Activated naive CD4-positive, alpha-beta T cell treated with anti-CD3 and anti-CD28 coated beads, Interleukin-2, amount 10 ng/mL, durations not matched to agents 7 days and 5 days (primary cell): ENCODE measurements at regions not wholly inside any gene's neighbourhood (a gene's known extent, or its start where the extent isn't known, plus 50 kb on each side); places are given as distances from the start of the nearest gene placed in this dataset.

Source experiments
- CTCF ChIA-PET: fragments of 350-600 bp; sonication (Branson Sonifier 250); formaldehyde crosslinking; loops from one replicate; lab custom pipeline; 2021; ENCODE audit warnings: antibody characterized with exemption; lab: Charles Lee
- DNase-seq: peaks from one replicate; pipeline ENCODE4 v3.0.0-alpha.2; 2020
- H3K27ac Mint-ChIP-seq: one replicate; pipeline ENCODE4 v1.8.0; 2021; ENCODE audit warnings: mild to moderate bottlenecking, moderate library complexity, mixed read lengths
- H3K27me3 Mint-ChIP-seq: one replicate; pipeline ENCODE4 v1.8.0; 2021; ENCODE audit warnings: mild to moderate bottlenecking, mixed read lengths
- H3K36me3 Mint-ChIP-seq: one replicate; pipeline ENCODE4 v1.8.0; 2021; ENCODE audit warnings: mixed read lengths
- H3K4me1 Mint-ChIP-seq: one replicate; pipeline ENCODE4 v1.8.0; 2021; ENCODE audit warnings: mixed read lengths
- H3K4me3 Mint-ChIP-seq: one replicate; pipeline ENCODE4 v1.8.0; 2021; ENCODE audit warnings: mild to moderate bottlenecking, moderate library complexity, mixed read lengths
- H3K9me3 Mint-ChIP-seq: one replicate; pipeline ENCODE4 v1.8.0; 2021; ENCODE audit warnings: mixed read lengths

DNA sequence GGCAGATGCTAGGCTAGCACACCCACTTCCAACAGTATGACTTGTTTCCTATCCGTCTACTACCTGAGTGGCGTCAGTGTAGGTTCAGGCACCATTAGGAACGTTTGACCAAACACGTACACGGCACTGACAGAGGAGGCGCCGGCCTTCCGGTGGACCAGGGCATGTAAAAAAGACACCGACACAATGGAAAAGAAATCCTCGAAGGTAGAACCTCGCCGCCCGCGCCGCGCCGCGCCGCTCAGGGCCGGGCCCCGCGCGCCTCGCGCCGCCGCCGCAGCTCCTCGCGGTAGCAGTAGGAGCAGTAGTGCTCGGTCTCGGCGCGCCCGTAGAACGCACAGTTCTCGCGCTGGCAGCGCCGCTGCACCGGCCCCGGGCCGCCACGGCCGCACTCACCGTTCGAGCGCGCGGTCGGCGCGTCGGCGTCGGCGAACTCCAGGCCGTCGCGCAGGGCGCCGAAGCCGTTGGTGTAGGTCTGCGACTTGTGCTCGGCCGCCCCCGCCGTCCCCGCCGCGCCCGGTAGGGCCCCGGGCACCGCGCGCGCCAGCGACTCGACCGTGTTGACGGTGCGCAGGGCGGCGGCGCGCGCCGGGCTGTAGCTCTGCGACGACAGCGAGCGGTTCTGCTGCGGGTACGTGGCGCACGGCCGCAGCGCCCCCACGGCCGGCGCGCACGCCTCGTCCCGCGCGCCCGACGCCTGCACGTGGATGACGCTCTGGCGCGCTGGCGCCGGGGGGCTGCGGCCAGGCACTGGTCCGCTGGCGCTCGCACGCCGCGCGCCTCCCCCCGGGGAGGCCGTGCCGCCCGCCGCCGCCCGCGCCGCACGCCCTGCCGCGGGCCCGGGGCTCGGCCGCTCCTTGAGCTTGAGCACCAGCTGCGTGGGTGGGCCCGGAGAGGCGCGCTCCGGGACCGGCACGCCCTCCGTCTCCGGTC, 156.7 kb downstream of the KLF13 start:
- H3K9me3 Mint-ChIP-seq = no peaks in the 10 kb centered on the region
- H3K27me3 Mint-ChIP-seq = peaks cover 39% of the 10 kb centered on the region
- H3K4me3 Mint-ChIP-seq = peak overlapping the region; percentile 89
- CTCF ChIA-PET = interaction anchor here (1.4 to 4.2 kb wide), 7 partner anchors 10 to 283 kb away, joined by 3 to 26 read pairs (median 7); no protein-coding TSS in a partner anchor
- H3K27ac Mint-ChIP-seq = peak overlapping the region; percentile 93
- DNase-seq = peak; percentile 67
- H3K36me3 Mint-ChIP-seq = peaks cover 37% of the 10 kb centered on the region
- peaks cover 65% of the 10 kb centered on the region for H3K4me1 Mint-ChIP-seq

DNA sequence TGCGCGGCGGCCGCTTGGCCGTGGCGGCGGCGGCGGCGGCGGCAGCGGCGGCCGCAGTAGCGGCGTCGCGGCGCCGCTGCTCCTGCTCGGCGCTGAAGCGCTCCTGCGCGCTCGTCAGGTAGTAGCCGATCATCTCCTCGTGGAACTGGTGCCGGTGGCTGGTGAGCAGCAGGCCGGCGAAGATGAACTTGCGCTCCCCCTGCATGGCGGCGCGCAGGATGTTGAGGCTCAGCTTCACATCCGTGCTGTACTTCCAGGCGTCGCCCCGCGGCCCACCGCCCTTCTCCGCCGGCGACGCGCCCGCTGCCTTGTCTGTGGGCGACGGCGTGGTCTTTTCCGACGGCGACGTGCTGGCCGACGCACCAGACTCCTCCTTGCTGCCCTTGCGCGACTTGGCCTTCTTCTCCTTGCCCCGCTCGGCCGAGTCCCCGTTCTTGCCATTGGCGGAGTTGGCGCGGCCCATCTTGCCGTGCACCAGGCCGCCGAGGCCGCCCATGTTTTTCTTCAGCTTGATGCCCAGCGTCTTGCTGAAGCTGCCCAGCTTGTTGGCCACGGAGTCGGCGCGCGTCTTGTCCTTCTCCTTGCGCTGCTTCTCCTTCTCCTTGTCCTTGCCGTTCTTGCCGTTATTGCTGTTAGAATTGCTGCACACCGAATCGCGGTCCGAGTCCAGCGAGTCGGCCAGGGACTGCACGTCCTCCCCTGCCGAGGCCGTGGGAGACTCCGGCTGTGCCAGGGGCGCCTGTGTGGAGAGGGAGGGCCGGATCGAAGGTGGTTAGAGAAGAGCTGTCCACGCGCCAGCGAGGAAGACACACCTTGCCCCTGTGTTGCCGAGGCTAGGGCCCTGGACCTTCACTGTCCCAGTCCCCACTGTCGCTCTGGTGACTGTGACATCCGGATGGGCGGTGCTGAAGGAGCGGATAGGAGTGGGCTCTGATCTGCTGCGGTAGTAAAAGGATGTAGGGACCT, 157.6 kb downstream of the KLF13 start:
- Mint-ChIP-seq H3K4me3 (peak overlapping the region; percentile 85), H3K4me1 (peaks cover 69% of the 10 kb centered on the region), H3K27ac (peak overlapping the region; percentile 94), H3K36me3 (peaks cover 29% of the 10 kb centered on the region), H3K27me3 (peaks cover 44% of the 10 kb centered on the region), H3K9me3 (no peaks in the 10 kb centered on the region)
- DNase-seq = peak; percentile 64
- CTCF ChIA-PET = interaction anchor here (0.5 to 4.2 kb wide), 5 partner anchors 11 to 456 kb away, joined by 3 to 26 read pairs (median 7); no protein-coding TSS in a partner anchor

DNA sequence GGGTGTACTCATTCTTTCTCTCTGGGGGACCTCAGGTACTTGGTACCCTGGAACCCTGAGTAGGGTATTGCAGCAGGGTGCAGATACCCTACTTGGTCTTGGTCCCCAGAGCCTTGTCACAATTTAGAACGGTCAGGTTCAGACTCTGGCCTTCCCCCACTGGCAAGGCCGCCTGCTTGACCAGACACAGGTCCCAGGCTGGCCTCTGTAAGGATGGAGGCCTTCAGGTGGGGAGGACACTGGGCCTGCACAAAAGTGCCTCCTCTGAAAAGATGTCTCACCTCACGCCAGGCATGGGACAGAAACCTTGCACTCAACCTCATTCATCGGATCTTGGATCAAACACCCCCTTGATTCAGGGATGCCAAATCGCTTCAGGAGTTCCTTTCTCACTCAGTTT, 158.4 kb downstream of the KLF13 start:
- Mint-ChIP-seq H3K4me3 (peak overlapping the region; percentile 85), H3K36me3 (peaks cover 27% of the 10 kb centered on the region), H3K27ac (peak overlapping the region; percentile 94), H3K4me1 (peaks cover 75% of the 10 kb centered on the region), H3K27me3 (peaks cover 50% of the 10 kb centered on the region), H3K9me3 (no peaks in the 10 kb centered on the region)
- CTCF ChIA-PET = interaction anchor here (0.5 to 4.2 kb wide), 4 partner anchors 12 to 456 kb away, joined by 3 to 26 read pairs (median 10); no protein-coding TSS in a partner anchor
- DNase-seq = no peak

DNA sequence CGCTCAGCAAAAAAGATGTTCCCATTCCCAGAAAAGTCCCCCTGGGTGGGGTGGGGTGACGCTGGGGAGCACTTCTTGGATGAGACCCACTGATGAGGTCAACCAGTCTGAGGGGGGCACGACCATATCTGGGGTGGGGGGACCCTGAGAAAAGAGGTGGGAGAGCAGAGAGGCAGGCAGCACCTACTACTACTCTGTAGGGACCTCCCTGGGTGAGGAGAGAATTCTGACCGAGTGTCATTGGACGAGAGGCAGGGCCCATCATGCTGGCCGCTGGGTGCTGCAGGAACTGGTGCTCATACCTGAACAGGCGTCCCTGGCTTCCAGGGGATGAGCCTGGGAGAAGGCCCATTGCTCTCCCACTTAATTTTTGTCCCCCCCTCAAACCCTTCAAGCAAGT, 158.8 kb downstream of the KLF13 start:
- Mint-ChIP-seq H3K4me3 (peak overlapping the region; percentile 85), H3K9me3 (no peaks in the 10 kb centered on the region), H3K4me1 (peaks cover 78% of the 10 kb centered on the region), H3K27ac (no peak overlapping the region), H3K36me3 (peaks cover 25% of the 10 kb centered on the region), H3K27me3 (peaks cover 49% of the 10 kb centered on the region)
- CTCF ChIA-PET = interaction anchor here (3.2 to 6.4 kb wide), 5 partner anchors 12 to 283 kb away, joined by 13 to 208 read pairs (median 53); no protein-coding TSS in a partner anchor
- DNase-seq = no peak

DNA sequence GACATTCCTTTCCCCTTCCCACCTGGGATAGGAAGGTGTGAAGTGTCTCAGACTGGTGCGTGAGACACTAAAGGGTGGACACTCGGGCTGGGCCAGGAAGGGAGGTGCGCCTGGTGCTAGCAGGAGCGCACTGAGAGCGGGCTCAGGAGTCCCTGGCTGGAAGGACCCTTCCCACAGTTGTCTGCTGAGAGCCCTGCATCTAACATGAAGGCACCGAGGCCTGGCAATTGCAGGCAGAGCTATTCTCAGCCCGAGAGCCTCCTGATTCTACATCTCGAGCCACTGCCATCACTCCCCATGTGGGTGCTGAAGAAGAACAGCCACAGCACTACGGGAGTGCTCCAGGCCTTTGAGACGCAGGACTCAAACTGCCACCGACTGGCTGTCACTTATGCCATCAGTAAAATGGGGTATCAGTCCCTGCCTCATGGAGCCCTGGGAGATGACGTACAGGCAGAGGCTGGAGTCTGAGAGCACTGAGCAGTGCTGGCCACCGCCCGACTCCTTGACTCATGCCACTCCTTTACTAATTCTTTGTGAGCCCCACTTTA, 159.4 kb downstream of the KLF13 start:
- no peak overlapping the region for H3K27ac Mint-ChIP-seq
- peaks cover 21% of the 10 kb centered on the region for H3K36me3 Mint-ChIP-seq
- peaks cover 74% of the 10 kb centered on the region for H3K4me1 Mint-ChIP-seq
- peaks cover 3% of the 10 kb centered on the region for H3K9me3 Mint-ChIP-seq
- peaks cover 46% of the 10 kb centered on the region for H3K27me3 Mint-ChIP-seq
- CTCF ChIA-PET = interaction anchor here (5.5 to 6.4 kb wide), 3 partner anchors 48 to 284 kb away, joined by 53 to 208 read pairs (median 105); no protein-coding TSS in a partner anchor
- no peak overlapping the region for H3K4me3 Mint-ChIP-seq
- DNase-seq = no peak

DNA sequence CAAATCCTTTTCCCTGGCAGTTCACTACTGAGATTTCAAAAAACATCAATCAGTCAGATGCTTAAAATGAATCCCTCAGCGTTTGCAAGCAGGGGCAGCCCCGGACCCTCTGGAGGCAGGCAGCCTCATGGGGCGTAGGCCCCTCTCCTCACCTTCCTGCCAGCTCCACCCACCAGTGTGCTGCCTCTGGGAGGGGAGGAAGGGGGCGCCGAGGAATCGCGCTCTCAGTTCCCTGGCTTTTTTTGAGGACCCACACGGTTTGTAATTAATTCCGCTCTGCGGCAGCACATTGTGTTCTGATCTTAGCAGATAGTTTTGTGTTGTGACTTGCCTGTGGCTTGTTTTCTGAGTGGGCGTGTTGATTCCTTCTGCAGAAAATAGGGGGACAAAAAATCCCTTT, 159.9 kb downstream of the KLF13 start:
- Mint-ChIP-seq H3K36me3 (peaks cover 21% of the 10 kb centered on the region), H3K4me3 (no peak overlapping the region), H3K27me3 (peaks cover 43% of the 10 kb centered on the region), H3K9me3 (peaks cover 8% of the 10 kb centered on the region), H3K4me1 (peaks cover 69% of the 10 kb centered on the region), H3K27ac (no peak overlapping the region)
- CTCF ChIA-PET = interaction anchor here (3.0 to 6.4 kb wide), 5 partner anchors 13 to 284 kb away, joined by 17 to 208 read pairs (median 71); no protein-coding TSS in a partner anchor
- no peak for DNase-seq

DNA sequence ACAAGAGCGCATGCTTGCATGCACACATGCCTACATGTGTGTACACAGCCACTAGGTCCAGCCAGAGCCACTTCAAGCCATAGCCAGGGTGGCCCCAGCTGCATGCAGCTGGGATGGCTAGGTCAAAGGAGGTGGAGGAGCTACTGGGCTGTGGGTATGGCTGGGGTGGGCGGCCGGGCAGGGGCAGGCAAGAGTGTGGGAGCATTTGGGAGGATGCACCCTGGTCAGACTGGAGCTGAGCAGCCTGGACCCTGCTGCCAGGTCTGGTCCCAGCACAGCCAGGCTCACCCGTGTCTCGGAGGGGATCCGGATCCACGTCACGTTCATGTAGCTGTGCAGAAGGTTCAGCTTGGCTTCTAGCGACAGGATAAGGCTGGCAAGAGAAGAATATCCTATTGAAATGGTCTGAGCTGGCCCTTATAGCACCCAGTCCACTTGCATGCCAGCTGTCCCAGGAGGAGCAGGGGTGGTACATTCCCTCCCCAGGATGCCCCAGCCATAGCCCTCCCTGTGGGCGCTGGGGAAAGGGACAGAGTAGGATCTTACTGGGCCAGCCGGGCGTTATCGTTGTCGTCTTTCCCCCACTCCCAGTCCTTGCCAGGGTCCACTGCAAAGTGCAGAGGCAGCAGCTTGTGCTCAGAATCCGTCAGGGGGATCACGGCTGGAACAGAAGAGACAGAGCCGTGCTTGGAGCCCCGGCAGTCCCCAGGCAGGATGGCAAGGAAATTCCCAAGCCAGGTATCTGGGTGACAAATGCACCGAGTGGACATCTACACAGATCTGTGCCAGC, 160.5 kb downstream of the KLF13 start:
- Mint-ChIP-seq H3K36me3 (peaks cover 16% of the 10 kb centered on the region), H3K4me1 (peaks cover 63% of the 10 kb centered on the region), H3K9me3 (peaks cover 13% of the 10 kb centered on the region), H3K27ac (no peak overlapping the region), H3K4me3 (no peak overlapping the region), H3K27me3 (peaks cover 43% of the 10 kb centered on the region)
- CTCF ChIA-PET = interaction anchor here (0.8 to 6.4 kb wide), 13 partner anchors 14 to 587 kb away, joined by 3 to 208 read pairs (median 7); no protein-coding TSS in a partner anchor
- DNase-seq = no peak

DNA sequence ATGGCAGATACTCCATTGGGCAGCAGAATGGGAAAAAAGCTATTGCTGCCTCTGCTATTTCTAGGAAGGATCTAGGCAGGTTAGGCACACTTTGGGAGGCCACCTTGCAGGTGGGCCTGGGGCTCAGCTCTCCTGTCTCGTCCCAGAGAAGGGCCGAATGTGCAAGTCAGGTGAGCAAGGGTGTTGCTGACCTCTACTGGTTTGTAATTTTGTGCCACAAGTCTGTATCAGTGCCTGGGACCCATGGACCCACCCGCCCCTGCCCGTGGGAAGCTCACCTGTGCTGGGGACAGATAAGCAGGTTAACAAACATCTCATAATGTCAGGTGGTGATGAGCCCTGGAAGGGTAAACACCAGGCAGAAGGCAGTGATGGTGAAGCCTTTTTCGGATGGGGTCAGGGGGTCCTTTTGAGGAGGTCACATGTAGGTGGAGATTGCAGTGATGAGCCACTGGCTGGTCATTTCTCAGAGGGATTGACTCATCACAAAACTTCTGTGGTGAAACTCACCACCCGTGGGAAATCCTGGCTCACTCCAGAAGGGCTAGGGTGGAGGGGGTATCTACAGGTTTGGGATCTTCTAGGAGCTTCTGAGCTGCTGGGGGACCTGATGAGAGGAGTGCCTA, 161.3 kb downstream of the KLF13 start:
- H3K9me3 Mint-ChIP-seq = peaks cover 13% of the 10 kb centered on the region
- CTCF ChIA-PET = interaction anchor here (0.6 to 6.4 kb wide), 36 partner anchors 8 to 593 kb away, joined by 3 to 208 read pairs (median 5); no protein-coding TSS in a partner anchor
- H3K4me3 Mint-ChIP-seq = no peak overlapping the region
- peaks cover 36% of the 10 kb centered on the region for H3K27me3 Mint-ChIP-seq
- peaks cover 56% of the 10 kb centered on the region for H3K4me1 Mint-ChIP-seq
- H3K36me3 Mint-ChIP-seq = peaks cover 14% of the 10 kb centered on the region
- DNase-seq = no peak
- H3K27ac Mint-ChIP-seq = no peak overlapping the region

DNA sequence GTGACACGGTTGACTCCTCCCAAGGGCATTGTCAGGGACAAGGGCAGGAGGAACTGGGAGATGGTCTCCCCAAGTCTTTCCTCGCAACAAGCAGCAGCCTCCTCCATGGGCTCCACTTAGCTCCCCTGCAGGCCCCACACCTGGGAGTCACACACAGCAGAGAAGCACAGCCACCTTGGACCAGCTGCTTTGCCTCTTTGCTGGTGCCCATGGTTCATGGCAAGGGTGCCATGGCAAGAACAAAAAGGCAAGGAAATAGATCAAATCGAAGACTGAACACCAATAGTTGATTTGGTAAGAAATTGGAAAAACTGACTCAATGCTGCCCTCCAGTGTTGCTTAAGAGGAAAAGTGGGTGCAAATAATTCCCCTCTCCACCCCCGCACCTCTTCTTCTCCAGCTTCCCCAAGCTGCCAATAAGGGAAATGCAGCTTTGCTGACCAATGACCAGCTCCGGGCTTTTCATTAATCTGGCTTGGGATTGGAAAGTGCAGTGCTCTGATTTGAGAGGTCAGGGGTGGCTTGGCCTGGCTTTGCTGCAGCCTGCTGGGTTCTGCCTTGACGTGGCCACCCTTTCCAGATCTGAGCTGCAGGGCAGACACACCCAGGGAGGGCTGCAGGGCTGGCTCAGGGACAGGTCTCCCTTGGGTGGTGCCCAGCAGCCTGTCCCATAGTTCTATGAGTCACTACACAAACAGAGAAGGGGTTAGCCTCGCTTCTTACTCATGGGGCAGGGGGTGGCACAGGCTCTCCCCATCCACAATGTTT, 162.0 kb downstream of the KLF13 start:
- Mint-ChIP-seq H3K36me3 (peaks cover 13% of the 10 kb centered on the region), H3K9me3 (peaks cover 14% of the 10 kb centered on the region), H3K27me3 (peaks cover 33% of the 10 kb centered on the region), H3K4me3 (no peak overlapping the region), H3K4me1 (peaks cover 54% of the 10 kb centered on the region), H3K27ac (no peak overlapping the region)
- CTCF ChIA-PET = interaction anchor here (0.6 to 6.4 kb wide), 40 partner anchors 9 to 718 kb away, joined by 3 to 208 read pairs (median 4); no protein-coding TSS in a partner anchor
- DNase-seq = peak; percentile 47

DNA sequence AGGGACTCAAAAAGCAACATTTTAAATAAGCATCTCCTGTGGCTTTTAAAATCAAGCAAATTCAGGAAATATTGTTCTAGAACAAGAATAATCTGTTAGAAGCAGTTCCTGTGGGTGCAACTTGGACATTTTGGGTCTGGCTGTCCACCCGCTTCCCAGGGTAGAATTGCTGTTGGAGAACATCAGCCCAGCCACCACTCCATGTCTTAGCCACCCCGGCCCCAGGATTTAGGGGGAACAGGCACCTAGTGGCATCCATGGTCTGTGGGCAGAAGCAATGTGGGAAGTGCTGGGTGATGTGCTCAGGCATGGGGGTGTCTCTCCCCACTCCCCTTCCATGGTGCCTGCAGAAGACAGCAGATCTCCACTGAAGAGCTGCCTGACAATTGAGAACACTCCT, 162.6 kb downstream of the KLF13 start:
- no peak overlapping the region for H3K4me3 Mint-ChIP-seq
- peaks cover 50% of the 10 kb centered on the region for H3K4me1 Mint-ChIP-seq
- CTCF ChIA-PET = interaction anchor here (0.7 to 6.4 kb wide), 34 partner anchors 9 to 719 kb away, joined by 3 to 208 read pairs (median 6); no protein-coding TSS in a partner anchor
- peaks cover 11% of the 10 kb centered on the region for H3K36me3 Mint-ChIP-seq
- H3K9me3 Mint-ChIP-seq = peaks cover 16% of the 10 kb centered on the region
- no peak for DNase-seq
- H3K27ac Mint-ChIP-seq = peak overlapping the region; percentile 14
- H3K27me3 Mint-ChIP-seq = peaks cover 33% of the 10 kb centered on the region

DNA sequence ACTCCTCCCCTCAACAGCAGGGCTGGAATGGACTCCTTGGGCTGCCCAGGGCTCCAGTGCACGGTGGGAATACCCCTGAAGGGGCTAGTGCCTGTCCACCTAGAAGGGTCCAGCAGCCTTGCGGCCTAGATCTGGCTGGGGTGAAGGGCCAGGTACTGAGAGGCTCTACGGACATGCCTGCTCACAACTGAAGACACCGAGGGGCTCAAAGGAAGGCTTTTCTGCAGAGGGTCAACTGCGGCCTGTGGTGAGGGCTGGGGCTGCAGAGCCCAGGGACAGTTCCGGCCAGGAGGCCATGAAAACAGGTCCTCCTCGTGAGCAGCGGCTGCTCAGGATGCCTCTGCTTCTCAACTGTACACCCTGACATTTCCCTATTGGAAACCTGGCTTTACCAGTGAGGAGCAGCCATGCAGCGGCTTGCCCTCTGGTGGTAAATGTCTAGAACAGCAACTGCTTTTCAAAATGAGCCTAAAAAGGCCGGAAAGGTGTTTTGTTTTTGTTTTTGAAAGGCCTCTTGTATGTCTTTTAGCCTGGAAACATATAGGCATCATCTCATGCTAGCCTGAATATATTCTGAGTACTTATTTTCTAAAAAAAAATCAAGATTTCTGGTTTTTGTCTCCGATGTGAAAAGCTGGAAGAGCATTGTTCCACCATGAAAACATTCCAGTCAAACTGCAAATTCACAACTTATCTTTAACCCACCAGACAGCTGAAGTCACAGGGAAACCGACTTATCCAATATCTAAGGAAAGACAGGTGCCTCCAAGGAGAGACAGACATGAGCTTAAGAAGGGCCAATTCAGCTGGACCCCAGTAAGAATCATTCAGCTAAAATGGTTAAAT, 163.4 kb downstream of the KLF13 start:
- peak; percentile 52 for DNase-seq
- no peak overlapping the region for H3K4me3 Mint-ChIP-seq
- CTCF ChIA-PET = interaction anchor here (0.6 to 6.4 kb wide), 28 partner anchors 10 to 522 kb away, joined by 3 to 208 read pairs (median 5); no protein-coding TSS in a partner anchor
- peak overlapping the region; percentile 11 for H3K27ac Mint-ChIP-seq
- H3K27me3 Mint-ChIP-seq = peaks cover 32% of the 10 kb centered on the region
- peaks cover 43% of the 10 kb centered on the region for H3K4me1 Mint-ChIP-seq
- peaks cover 16% of the 10 kb centered on the region for H3K9me3 Mint-ChIP-seq
- H3K36me3 Mint-ChIP-seq = peaks cover 5% of the 10 kb centered on the region
